GM19328 (cell line): ENCODE measurements at regions not wholly inside any gene's neighbourhood (a gene's known extent, or its start where the extent isn't known, plus 50 kb on each side); places are given as distances from the start of the nearest gene placed in this dataset.

ENCODE experiments used
- ATAC-seq: cut with Tn5 transposase; IDR thresholded peaks from one replicate; pipeline ENCODE4 v1.9.1; 2021; ENCODE audit warnings: mild to moderate bottlenecking, moderate library complexity; ENCODE audit not compliant: unreplicated experiment

DNA sequence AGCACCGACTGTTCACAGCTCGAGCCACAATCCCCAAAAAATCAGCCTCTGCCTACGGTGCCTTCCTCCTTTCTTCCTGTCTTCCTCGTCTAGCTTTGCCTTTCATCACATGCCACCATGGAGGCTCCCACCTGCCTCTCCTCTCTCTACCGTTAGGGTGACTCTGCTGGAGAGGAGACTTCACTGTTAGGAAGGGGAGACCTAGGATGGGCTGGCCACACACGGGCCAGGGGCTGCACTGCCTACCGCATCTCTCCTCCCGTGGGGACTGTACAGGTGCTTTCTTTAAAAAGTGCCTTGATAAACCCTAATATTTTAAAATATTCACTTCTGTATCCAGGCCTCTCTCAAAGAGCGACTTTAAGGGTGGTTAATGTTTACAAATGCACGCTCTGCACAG lies 1104.7 kb downstream of the BCL11B start:
- ATAC-seq, result no peak

GRCh38 chr14:98167705-98168104 lies 1104.3 kb downstream of the BCL11B start:
- ATAC-seq, result no peak

- no peak for ATAC-seq
These were observed 1103.6 kb downstream of the BCL11B start for GRCh38 chr14:98168211-98168985.

DNA sequence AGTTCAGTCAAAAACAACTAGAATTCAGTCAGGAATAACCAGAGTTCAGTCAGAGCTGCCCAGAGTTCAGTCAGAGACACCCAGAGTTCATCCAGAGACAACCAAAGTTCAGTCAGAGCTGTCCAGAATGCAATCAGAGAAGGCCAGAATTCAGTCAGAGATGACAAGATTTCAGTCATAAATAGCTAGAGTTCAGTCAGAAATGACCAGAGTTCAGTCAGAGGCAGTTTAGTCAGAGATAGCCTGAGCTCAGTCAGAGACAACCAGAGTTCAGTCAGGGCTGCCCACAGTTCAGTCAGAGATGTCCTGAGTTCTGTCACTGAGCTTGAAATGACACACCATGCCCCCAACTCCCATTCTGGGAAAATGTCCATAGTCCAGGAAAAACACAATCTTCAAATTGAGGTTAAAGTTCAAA lies 1102.8 kb downstream of the BCL11B start:
- ATAC-seq, result no peak

DNA sequence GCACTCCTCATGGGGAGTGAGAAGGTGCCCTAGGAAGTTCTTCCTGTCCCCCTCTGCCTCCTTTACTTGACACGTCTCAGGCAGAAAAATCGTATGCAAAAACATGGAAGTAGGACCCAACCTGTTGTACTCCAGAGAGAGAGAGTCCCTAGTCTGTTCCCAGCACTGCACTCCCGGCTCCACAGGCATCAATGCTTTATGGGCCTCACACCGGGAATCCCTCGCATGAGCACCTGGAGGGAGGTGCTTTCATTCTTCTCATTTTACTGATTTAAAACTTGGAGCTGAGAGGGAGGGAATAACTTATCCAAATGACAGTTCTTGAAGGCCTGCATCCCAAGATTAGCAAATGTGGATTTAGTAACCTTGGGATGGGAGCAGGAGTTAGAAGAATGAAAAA lies 1101.4 kb downstream of the BCL11B start:
- ATAC-seq, result no peak

DNA sequence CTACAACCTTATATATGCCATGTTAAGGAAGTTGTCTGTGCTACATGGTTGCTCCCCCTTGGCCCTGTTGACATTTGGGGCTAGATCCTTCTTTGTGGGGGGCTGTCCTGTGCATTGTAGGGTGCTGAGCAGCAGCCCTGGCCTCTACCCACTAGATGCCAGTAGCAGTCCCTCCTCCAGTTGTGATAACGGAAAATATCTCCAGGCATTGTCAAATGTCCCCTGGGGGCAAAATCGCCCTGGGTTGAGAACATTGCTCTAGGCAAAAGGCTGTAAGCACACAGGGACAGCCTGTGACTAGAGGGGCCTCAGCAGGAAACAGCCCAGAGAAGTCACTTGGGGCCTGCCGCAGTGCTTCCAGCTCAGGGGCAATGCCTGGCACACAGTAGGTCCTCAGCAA lies 1100.3 kb downstream of the BCL11B start:
- ATAC-seq, result no peak

- no peak for ATAC-seq
These were observed 1099.7 kb downstream of the BCL11B start for GRCh38 chr14:98172243-98172778.

- no peak for ATAC-seq
These were observed 1098.7 kb downstream of the BCL11B start for GRCh38 chr14:98173305-98173704.

DNA sequence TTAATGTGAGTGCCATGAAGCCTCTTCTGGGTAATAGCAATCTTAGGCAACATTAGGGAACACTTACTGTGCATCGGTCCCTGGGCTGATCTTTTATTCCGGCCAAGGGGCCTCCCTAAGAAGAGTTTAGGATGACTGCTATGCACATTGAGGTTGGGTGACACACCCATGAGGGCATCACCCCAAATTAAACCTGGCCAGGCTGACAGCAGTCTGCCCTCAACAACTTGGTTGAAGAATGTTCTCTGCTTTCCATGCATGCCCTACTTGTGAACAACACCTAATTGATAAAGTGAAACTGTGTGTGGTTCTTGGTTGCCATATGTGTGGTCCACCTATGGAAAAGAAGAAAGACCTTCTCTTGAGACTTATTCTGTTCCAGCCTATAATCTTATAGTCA lies 1098.0 kb downstream of the BCL11B start:
- ATAC-seq, result no peak

- no peak for ATAC-seq
These were observed 1096.6 kb downstream of the BCL11B start for GRCh38 chr14:98175436-98175835.

DNA sequence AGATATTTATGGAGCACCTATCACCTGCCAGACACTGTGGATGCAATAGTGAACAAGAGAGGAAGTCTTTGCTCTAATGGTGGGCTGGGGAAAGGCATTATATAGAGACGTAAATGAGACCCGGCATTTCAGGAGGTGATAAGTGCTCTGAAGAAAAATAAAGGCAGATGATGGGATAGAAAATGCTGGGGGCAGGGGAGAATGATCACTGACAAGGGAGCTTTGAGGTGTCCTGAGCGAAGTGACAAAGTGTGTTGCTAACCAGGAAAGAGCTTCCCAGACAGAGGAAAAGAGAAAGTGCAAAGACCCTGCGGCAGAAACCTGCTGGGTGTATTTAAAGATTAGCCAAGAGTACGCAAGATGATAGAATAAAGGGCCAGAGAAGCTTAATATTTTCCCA lies 1096.1 kb downstream of the BCL11B start:
- ATAC-seq, result no peak

GRCh38 chr14:98176892-98177291 lies 1095.1 kb downstream of the BCL11B start:
- no peak for ATAC-seq

GRCh38 chr14:98177551-98177950 lies 1094.4 kb downstream of the BCL11B start:
- no peak for ATAC-seq

DNA sequence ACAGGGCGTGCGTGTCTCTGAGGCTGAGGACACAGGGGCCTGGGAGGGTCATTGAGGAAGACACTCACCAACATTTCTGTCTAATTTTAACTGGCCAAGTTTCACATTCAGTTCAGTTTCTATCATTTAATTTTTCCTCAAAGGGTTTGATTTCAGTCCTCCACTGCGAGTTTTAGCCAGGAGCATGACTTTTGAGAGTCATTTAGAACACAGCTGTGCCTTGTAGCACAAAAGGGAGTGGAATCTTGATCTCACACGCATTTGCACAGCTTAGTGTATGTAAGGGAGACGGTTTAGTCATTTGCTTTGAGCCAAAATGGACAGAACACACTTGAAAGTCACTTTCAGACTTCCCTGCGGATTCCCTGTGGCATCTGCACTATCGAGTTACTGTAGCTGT lies 1090.8 kb downstream of the BCL11B start:
- no peak for ATAC-seq

DNA sequence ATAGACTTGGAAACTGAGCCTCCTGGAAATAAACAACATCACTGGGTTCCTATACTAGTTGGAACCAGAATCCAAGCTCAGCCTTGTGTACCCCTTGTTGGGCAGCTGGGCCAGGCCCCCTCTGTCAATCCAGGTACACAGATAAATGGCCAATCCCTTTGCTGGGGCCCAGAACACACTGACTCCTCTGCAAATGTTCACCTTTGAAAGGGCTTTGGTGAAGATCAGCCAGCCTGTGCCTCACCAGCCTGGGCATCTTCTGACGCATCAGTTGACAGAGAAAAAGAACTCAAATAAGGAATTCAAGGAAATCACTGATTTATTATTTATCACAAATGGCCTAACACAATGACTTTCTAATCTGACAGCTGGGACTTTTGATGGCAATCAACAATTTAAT lies 1090.2 kb downstream of the BCL11B start:
- ATAC-seq, result no peak

GRCh38 chr14:98182393-98183055 lies 1089.5 kb downstream of the BCL11B start:
- no peak for ATAC-seq

DNA sequence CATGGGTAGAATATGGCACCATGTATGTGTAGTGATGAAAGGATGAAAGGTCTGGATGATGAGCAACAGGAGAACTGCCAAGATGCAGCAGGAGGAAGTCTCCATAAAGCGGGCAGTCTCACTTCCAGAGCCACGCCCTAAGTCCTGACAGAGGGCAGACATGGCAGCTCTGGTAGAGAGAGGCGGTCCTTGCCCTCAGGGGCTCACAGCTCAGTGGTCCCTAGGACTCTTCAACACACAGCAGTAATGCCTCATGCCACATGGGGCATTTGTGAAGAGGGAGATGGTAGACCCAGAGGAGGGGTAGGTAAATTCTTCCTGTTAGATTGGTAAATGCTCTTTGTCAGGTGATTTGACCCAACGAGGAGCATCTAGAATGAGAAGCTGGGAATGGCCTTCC lies 1088.4 kb downstream of the BCL11B start:
- no peak for ATAC-seq

DNA sequence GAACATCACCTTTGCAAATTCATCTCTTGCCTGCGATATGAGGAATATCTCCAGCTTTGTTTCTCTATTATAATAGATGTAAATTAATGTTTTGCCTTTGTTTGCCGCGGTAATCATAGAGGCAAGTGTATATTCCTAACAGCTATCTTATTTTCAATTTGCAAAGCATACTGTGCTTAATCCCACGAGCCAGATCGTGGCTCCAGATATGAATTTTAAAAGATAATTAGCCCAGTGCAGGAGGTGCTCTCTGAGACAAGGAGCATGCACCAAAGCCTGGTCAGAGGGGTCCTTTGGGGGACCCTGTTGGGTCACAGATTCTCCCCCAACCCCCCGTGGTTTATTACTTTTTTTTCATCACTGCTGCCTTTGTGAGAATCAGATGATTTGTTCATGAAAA lies 1087.5 kb downstream of the BCL11B start:
- no peak for ATAC-seq

GRCh38 chr14:98185036-98185435 lies 1087.0 kb downstream of the BCL11B start:
- no peak for ATAC-seq

GRCh38 chr14:98186140-98186539 lies 1085.9 kb downstream of the BCL11B start:
- ATAC-seq, result no peak

DNA sequence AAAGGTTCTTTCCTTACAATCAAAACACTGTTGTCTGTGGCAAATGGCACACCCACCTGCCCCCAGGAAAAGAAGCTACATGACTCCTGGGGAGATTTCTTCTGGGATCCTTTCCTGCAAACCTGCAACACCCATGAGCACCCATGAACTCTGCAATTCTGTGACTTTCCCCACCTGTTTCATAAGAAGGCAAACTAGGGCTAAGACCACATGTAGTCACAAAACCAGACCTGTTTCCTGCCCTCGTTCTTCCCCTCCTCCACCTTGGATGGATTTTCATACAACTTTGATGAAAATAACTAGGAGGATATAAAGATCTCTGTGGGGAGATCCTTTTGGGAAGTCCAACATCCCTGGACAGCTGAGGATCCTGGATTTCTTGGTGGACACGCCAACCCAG lies 1084.7 kb downstream of the BCL11B start:
- ATAC-seq, result no peak

GRCh38 chr14:98189062-98189461 lies 1082.9 kb downstream of the BCL11B start:
- ATAC-seq, result no peak
